ENCODE measurements at regions not wholly inside any gene's neighbourhood (a gene's known extent, or its start where the extent isn't known, plus 50 kb on each side); places are given as distances from the start of the nearest gene placed in this dataset.

DNA sequence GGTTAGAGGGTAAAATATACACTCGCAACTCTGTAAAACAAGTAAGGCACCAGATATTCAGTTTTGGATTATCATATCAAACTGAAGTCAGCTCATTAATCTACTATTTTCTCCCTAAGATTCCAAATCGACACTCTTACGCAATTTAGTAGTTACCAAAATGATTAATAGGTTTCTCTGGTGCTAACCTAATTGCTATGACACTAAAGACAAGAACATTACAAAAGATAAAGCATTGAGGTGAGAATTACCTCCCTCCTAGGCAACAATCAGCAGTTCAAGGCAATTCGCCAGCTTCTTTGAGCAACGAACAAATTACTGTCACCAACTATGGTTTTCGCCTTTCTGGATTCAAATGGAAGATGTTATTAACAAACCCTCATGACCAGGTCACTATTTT lies 1305.0 kb downstream of the ROBO2 start:
- H3K4me3 ChIP-seq (ENCODE audit: low read depth, low read length) = no peak overlapping the region
- no peak for DNase-seq (ENCODE audit: low read depth)
- TF ChIP-seq, protein P1, sequence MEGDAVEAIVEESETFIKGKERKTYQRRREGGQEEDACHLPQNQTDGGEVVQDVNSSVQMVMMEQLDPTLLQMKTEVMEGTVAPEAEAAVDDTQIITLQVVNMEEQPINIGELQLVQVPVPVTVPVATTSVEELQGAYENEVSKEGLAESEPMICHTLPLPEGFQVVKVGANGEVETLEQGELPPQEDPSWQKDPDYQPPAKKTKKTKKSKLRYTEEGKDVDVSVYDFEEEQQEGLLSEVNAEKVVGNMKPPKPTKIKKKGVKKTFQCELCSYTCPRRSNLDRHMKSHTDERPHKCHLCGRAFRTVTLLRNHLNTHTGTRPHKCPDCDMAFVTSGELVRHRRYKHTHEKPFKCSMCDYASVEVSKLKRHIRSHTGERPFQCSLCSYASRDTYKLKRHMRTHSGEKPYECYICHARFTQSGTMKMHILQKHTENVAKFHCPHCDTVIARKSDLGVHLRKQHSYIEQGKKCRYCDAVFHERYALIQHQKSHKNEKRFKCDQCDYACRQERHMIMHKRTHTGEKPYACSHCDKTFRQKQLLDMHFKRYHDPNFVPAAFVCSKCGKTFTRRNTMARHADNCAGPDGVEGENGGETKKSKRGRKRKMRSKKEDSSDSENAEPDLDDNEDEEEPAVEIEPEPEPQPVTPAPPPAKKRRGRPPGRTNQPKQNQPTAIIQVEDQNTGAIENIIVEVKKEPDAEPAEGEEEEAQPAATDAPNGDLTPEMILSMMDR (IDR thresholded peaks at IDR 0.05; ENCODE audit: insufficient read depth, low read depth, low read length) = no peak

- no peak overlapping the region for H3K4me3 ChIP-seq (ENCODE audit: low read depth, low read length)
- no peak for DNase-seq (ENCODE audit: low read depth)
- TF ChIP-seq, protein P1 (IDR thresholded peaks at IDR 0.05; ENCODE audit: insufficient read depth, low read depth, low read length) = no peak
Observed at GRCh38 chr3:78347176-78347575, 1307.3 kb downstream of the ROBO2 start.

- H3K4me3 ChIP-seq (ENCODE audit: low read depth, low read length) = no peak overlapping the region
Observed at GRCh38 chr3:78348664-78349063, 1308.8 kb downstream of the ROBO2 start.

GRCh38 chr3:78349571-78349970 lies 1309.7 kb downstream of the ROBO2 start:
- H3K4me3 ChIP-seq (ENCODE audit: low read depth, low read length) = no peak overlapping the region
- TF ChIP-seq, protein P1 (IDR thresholded peaks at IDR 0.05; ENCODE audit: insufficient read depth, low read depth, low read length) = no peak
- DNase-seq (ENCODE audit: low read depth) = no peak

More at GRCh38 chr3:78348664-78349063, 1308.8 kb downstream of the ROBO2 start:
- TF ChIP-seq, protein P1 (IDR thresholded peaks at IDR 0.05; ENCODE audit: insufficient read depth, low read depth, low read length) = no peak
- no peak for DNase-seq (ENCODE audit: low read depth)

- H3K4me3 ChIP-seq (ENCODE audit: low read depth, low read length) = no peak overlapping the region
- TF ChIP-seq, protein P1 (IDR thresholded peaks at IDR 0.05; ENCODE audit: insufficient read depth, low read depth, low read length) = no peak
- no peak for DNase-seq (ENCODE audit: low read depth)
Observed at GRCh38 chr3:78351334-78351733, 1311.4 kb downstream of the ROBO2 start.

GRCh38 chr3:78353231-78353630 lies 1313.3 kb downstream of the ROBO2 start:
- H3K4me3 ChIP-seq (ENCODE audit: low read depth, low read length) = no peak overlapping the region
- TF ChIP-seq, protein P1 (IDR thresholded peaks at IDR 0.05; ENCODE audit: insufficient read depth, low read depth, low read length) = no peak
- DNase-seq (ENCODE audit: low read depth) = no peak

DNA sequence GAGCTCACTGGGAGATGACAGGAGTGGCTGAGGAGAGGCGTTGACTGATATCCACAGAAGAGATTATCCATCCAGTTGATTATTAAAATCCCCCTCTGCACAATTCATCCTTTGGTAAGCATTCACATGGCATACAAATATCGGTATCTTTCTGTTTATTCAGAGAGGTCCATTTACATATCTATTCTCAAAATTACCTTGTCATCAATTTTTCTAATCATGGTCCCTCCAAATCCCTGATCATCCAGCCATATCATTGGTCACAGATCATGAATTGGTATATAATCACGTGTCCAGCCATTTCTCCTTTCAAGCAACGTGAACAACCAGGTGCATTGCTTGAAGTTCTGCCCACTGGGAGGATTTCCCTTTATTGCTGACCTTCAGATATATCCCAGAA lies 1321.0 kb downstream of the ROBO2 start:
- DNase-seq (ENCODE audit: low read depth) = no peak
- TF ChIP-seq, protein P1 (IDR thresholded peaks at IDR 0.05; ENCODE audit: insufficient read depth, low read depth, low read length) = no peak
- H3K4me3 ChIP-seq (ENCODE audit: low read depth, low read length) = no peak overlapping the region
